A549 (cell line): ENCODE measurements at regions not wholly inside any gene's neighbourhood (a gene's known extent, or its start where the extent isn't known, plus 50 kb on each side); places are given as distances from the start of the nearest gene placed in this dataset.

Experiments
- BHLHE40 ChIP-seq: IDR thresholded peaks from 2 replicates; pipeline ENCODE4 v1.6.1; 2012; ENCODE audit warnings: low read depth, low read length, inconsistent platforms
- CHD2 ChIP-seq: fragments of 150-350 bp; IDR thresholded peaks from 2 replicates; pipeline ENCODE4 v1.6.1; 2014; ENCODE audit warnings: low read length; ENCODE audit not compliant: partially characterized antibody
- EP300 ChIP-seq, 2 experiments: fragments of >200 bp; sonication (Bioruptor Twin); formaldehyde crosslinking; IDR thresholded peaks; 2 replicates in 1 of 2; 3 replicates in 1 of 2; pipeline ENCODE4 v1.6.1; 2016 to 2017
- FOSB ChIP-seq: fragments of 250-450 bp; sonication (Bioruptor Pico); IDR thresholded peaks from 2 replicates; pipeline ENCODE4 v1.5.0; 2020; ENCODE audit warnings: mild to moderate bottlenecking, moderate library complexity
- HEYL ChIP-seq: fragments of 250-450 bp; sonication (Bioruptor Pico); IDR thresholded peaks from 2 replicates; pipeline ENCODE4 v1.8.0; 2021; ENCODE audit warnings: mild to moderate bottlenecking, moderate library complexity
- MYC ChIP-seq: IDR thresholded peaks from 2 replicates; pipeline ENCODE4 v1.6.1; 2012; ENCODE audit warnings: mild to moderate bottlenecking, inconsistent platforms, low read length, improper control_type of control experiment, borderline replicate concordance
- NR3C1 ChIP-seq: fragments of >200 bp; sonication (Bioruptor Twin); formaldehyde crosslinking; IDR thresholded peaks from 3 replicates; pipeline ENCODE4 v1.6.1; 2017
- POLR2A ChIP-seq: IDR thresholded peaks from 2 replicates; pipeline ENCODE4 v1.6.1; 2012; ENCODE audit warnings: mild to moderate bottlenecking, low read length
- RCOR1 ChIP-seq: fragments of 150-350 bp; IDR thresholded peaks from 2 replicates; pipeline ENCODE4 v1.6.1; 2014; ENCODE audit warnings: antibody characterized with exemption, low read length, low read depth
- RFX5 ChIP-seq: fragments of 450-650 bp; IDR thresholded peaks from 2 replicates; pipeline ENCODE4 v1.7.1; 2014; ENCODE audit warnings: antibody characterized with exemption, mild to moderate bottlenecking, moderate library complexity
- TF ChIP-seq, protein P1 (sequence below): fragments of >200 bp; sonication (Bioruptor Twin); formaldehyde crosslinking; IDR thresholded peaks from 3 replicates; pipeline ENCODE4 v1.5.1; 2016
- TF ChIP-seq, protein P2 (sequence below): fragments of 450-650 bp; IDR thresholded peaks from 2 replicates; pipeline ENCODE4 v1.6.1; 2014; ENCODE audit warnings: antibody characterized with exemption
- TF ChIP-seq, protein P3 (sequence below): fragments of 200-600 bp; sonication (generic); IDR thresholded peaks from 2 replicates; pipeline ENCODE4 v1.6.1; 2016; ENCODE audit warnings: antibody characterized with exemption, mild to moderate bottlenecking, moderate library complexity

DNA sequence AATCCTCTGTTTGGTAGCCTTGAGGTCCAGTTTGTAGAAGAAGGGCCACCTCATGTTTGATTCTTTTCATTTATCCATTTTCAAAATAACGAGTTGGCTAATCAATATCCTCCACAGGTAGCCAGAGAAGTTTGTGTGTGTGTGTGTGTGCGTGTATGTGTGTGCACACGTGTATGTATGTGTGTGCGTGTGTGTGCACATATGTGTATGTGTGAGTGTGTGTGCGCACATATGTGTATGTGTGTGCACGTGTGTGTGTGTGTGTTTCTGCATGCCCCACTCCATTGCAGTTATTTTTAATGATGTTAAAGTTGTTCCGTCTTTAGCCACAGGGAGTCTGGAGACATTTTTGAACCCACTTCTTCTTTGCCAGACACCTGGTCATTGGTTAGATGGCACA lies 112.8 kb upstream of the PRKCQ start:
- TF ChIP-seq, protein P1, sequence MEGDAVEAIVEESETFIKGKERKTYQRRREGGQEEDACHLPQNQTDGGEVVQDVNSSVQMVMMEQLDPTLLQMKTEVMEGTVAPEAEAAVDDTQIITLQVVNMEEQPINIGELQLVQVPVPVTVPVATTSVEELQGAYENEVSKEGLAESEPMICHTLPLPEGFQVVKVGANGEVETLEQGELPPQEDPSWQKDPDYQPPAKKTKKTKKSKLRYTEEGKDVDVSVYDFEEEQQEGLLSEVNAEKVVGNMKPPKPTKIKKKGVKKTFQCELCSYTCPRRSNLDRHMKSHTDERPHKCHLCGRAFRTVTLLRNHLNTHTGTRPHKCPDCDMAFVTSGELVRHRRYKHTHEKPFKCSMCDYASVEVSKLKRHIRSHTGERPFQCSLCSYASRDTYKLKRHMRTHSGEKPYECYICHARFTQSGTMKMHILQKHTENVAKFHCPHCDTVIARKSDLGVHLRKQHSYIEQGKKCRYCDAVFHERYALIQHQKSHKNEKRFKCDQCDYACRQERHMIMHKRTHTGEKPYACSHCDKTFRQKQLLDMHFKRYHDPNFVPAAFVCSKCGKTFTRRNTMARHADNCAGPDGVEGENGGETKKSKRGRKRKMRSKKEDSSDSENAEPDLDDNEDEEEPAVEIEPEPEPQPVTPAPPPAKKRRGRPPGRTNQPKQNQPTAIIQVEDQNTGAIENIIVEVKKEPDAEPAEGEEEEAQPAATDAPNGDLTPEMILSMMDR, result no peak
- TF ChIP-seq POLR2A (no peak), CHD2 (no peak), BHLHE40 (no peak), NR3C1 (no peak), MYC (no peak), RCOR1 (no peak), HEYL (CRISPR knock-in tag) (no peak), RFX5 (no peak), EP300 (IDR thresholded peaks at IDR 0.05) (no peak), FOSB (CRISPR knock-in tag) (no peak)
- TF ChIP-seq, protein P2, sequence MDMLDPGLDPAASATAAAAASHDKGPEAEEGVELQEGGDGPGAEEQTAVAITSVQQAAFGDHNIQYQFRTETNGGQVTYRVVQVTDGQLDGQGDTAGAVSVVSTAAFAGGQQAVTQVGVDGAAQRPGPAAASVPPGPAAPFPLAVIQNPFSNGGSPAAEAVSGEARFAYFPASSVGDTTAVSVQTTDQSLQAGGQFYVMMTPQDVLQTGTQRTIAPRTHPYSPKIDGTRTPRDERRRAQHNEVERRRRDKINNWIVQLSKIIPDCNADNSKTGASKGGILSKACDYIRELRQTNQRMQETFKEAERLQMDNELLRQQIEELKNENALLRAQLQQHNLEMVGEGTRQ, result no peak
- TF ChIP-seq, protein P3, sequence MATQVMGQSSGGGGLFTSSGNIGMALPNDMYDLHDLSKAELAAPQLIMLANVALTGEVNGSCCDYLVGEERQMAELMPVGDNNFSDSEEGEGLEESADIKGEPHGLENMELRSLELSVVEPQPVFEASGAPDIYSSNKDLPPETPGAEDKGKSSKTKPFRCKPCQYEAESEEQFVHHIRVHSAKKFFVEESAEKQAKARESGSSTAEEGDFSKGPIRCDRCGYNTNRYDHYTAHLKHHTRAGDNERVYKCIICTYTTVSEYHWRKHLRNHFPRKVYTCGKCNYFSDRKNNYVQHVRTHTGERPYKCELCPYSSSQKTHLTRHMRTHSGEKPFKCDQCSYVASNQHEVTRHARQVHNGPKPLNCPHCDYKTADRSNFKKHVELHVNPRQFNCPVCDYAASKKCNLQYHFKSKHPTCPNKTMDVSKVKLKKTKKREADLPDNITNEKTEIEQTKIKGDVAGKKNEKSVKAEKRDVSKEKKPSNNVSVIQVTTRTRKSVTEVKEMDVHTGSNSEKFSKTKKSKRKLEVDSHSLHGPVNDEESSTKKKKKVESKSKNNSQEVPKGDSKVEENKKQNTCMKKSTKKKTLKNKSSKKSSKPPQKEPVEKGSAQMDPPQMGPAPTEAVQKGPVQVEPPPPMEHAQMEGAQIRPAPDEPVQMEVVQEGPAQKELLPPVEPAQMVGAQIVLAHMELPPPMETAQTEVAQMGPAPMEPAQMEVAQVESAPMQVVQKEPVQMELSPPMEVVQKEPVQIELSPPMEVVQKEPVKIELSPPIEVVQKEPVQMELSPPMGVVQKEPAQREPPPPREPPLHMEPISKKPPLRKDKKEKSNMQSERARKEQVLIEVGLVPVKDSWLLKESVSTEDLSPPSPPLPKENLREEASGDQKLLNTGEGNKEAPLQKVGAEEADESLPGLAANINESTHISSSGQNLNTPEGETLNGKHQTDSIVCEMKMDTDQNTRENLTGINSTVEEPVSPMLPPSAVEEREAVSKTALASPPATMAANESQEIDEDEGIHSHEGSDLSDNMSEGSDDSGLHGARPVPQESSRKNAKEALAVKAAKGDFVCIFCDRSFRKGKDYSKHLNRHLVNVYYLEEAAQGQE, result no peak
